ENCODE measurements at regions not wholly inside any gene's neighbourhood (a gene's known extent, or its start where the extent isn't known, plus 50 kb on each side); places are given as distances from the start of the nearest gene placed in this dataset.

DNA sequence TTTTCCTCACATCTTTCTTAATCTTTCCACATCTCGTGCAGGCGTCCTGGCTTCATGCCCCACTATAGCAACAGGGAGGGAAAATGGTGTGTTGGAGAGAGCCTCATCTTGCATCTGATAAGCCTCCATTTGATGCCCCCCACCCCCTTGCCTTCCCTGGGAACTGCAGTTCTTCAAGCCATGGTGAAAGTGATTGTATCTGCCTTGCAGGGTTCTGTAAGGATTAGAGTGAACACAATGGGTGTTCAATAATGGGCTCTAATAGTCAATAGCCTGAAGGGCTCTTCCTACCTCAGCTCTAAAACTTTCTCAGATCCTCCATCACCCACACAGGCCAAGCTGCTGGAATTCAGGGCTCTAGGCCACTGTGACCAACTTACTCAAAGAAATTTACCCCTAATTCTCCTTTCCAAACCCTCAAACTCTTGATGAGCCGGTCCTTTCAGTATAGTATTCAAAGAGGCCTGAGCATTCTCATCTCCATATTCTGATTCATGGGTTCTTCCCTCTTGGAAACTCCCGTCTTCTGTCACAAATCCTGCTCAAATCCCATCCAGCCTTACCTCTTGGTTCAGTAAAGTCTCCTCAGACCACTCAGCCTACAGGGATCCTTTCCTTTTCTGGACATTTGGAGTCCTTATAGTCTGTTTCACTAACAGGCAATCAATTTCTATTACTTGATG, 128.3 kb upstream of the TRIM2 start:
- no peak overlapping the region for H3K27ac ChIP-seq
- no peak for DNase-seq (ENCODE audit: low read depth, low spot score)

DNA sequence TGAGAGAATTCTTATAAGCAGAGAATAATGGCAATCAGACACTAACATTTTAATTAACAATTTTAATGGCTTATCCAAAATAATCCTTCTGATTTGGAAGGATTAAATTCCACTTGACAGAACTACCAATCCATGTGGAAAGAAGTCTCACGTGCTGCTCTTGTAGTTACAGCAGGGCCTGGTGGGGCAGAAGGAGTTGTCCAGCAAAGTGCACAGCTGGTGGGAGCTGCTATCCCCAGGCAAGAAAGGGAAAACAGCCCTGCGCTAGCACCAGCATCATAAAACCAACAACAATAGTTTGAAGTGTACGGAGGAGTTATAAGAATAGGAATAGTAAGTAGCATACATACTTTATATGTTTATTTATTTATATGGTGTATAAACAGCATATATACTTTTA, 127.4 kb upstream of the TRIM2 start:
- DNase-seq (ENCODE audit: low read depth, low spot score): no peak
- H3K27ac ChIP-seq: no peak overlapping the region

DNA sequence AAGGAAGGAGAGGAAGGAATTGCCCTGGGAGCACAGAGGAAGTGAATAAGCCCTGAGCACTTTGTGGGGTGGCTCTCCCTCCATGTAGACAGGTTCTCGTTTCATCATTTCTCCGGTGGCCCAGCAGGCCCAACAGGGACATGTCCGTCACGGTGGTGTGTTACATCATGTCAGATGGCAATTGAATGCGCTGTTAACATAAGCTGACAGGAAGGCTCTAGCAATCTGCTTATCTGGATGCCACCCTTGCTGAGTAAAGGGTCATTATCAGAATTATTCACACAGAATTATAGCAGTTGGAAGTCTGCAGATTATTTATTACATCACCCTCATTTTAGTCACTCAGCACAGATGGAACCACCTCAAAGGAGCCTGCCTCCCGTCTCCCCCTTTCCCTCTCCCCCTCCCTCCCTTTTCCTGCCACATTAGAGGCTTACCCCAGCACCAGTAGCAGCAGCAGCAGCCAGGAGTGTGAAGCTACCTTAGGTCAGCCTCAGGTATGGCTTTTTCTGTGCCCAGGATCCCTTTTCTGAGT, 124.3 kb upstream of the TRIM2 start:
- DNase-seq (ENCODE audit: low read depth, low spot score): no peak
- no peak overlapping the region for H3K27ac ChIP-seq

DNA sequence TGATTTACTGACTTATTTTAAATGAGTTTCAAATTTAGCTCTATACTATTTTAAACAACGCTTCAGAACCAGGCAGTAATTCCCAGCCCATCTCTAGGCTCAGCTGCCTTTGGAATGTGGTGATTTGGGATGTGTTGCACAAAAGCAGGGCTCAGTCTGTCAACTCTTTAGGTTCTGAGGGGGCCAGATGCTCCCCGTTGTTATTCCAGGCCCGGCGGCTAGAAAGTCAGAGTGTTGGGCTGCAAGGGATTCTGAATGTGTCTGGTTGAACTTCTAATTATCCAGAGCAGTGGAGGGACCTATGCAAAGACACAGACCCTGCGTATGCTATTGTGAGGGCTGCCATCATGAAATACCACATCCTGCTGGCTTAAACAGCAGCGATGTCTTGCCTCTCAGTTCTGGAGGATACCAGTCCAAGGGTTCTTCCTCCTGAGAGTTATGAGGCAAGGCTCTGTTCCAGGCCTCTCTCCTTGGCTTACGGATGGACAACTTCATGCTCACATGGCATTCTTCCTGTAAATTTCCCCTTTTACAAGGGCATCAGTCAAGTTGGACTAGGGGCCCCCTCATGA, 123.2 kb upstream of the TRIM2 start:
- no peak overlapping the region for H3K27ac ChIP-seq
- DNase-seq (ENCODE audit: low read depth, low spot score): no peak

DNA sequence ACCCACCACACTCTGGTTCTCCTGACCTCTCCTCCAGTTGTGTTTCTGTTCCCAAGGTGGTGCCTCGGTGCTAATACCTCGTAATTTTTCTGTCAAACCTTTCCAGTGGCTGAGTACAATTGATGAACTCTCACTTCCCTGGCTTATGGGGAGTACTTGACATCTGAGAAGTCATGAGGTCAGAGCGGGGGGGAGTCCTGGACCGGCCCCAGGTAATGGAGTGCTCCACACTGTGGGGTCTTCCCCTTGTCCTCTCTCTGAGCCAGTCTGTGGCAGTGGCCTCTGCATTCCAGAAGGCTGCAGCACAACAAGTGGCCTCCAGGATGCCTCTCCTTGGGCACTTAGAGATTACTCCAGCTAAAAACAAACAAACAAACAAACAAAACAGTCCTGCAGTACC, 122.5 kb upstream of the TRIM2 start:
- H3K27ac ChIP-seq: no peak overlapping the region
- no peak for DNase-seq (ENCODE audit: low read depth, low spot score)

DNA sequence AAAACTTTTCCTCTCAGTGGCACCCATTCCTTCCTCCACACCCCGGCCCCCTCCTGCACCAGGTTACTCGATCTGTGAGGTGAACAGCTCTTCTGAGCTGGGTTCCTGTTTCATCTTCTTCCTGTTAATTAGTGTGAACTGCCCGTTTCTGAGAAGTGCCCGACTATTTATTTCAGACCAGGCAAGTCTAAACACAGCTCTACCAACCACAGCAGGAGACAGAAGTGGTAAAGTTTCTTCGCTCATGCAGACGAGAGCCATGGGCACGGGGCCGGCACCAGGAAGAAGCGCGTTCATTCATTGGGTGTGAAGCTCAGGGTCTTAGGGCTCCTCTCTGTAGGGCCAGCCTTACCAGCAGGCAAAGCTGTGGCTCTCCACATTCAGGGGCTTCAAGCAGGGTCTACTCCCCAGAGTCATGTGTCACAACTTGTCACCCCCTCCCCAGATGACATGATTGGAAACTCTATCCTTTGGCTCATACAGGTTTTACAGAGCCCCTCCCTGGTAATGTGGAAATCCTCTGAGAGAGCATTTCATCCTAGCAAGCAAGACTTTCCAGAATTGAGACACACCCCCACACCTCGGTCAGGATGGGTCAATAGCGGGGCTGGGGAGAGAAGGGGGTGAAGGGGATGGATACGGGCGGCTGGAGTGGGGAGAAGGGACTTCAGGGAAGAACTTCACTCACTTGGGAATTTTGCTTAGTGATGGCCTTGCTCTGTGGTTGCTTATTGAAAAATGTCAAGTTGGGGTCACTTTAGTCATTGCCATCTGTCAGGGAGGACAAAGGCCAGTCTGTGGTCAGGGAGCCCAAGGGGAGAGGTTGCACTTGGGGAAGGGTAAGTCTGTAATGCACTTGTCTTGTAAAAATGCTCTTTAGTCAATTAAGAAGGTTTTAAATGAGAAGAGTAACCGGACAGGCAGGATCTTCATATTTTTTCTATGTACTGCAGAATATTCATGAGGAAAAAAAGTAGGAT, 121.6 kb upstream of the TRIM2 start:
- H3K27ac ChIP-seq: peak overlapping the region; percentile 37

DNA sequence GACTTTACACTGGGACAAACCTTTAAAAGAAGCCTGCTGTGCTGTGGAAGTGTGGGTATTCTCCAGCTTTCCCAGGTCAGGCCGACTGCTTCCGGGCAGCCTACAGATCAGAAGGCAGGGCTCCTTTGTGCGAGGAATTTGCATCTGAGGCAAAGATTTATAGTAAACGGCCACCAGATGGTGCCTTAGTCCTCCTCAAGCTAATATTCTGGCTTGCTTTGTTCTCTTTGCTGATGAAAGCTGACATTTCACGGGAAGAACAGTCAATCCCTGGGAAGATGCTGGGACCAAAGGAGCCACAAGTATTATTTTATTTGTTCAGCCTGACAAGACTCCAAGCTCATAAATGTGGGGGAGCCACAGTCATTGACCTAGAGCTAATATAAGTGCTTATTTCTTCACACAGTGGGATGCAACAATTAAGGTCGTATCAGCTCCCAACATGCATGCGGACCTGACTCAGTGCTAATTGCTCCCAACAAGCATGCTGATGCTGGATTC, 120.7 kb upstream of the TRIM2 start:
- no peak for DNase-seq (ENCODE audit: low read depth, low spot score)
- peak overlapping the region; percentile 37 for H3K27ac ChIP-seq

More for the DNA sequence above, 121.6 kb upstream of the TRIM2 start:
- no peak for DNase-seq (ENCODE audit: low read depth, low spot score)

DNA sequence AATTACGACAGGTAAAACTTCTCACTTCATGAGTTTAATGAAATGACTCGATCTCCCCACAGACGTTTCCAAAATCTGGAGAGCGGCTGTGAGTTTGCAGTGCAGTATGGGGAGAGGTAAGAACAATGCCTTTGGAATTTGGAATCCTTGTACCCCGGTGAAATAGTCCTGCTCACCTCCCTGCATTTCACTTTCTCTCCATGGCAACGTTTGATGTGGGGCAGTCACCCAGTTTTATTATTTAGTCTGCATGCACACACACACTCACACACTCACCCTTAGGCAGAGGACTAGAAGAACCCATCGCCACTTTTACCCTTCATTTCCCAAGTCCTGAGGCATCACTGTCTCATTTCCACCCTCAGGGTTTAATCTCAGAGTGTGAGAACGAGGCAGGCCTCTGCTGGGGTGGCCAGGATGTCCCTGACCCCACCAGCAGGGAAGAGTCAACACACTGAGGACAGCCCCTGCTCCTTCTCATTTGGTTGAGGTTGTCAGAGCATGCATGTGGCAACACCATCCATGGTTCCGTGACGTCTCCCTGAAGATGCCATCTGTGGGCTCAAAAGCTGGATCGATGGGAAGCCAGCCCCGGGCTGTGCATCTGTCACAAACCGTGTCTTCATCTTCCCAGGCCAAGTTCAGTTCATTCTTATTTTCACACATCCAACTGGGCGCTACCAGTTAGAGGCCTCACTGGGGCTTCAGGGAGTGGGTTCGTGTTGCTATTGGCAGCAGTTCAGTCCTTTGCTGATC, 119.8 kb upstream of the TRIM2 start:
- no peak for DNase-seq (ENCODE audit: low read depth, low spot score)
- no peak overlapping the region for H3K27ac ChIP-seq

DNA sequence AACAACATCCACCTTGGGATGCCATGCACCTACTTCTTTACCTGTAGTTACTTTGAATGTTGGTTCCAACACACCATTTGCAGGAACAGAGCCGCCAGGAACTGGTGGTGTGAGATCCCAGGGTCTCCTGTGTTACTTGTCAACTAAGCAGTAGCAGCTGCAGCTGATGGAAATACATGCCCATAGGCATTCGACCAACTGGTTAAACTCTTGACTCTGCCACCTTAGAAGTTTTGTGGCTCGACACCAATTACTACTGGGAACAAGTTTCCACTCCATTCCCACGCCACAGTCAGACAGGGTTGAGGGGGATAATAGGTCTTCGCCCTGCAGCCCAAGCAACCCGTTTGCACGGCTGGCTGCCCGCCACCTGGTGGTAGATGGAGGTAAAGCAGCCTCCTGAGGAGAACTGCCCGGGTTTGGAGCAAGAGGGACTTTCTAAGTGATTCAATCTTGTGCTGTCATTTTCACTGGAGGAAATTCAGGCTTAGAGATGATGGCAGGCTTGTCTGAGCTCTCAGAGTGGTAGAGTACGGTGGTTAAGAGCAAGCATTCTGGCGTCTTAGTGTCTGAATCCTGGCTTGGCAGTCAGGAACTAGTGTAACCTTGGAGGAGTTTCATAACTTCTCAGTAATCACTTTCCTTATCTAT, 119.1 kb upstream of the TRIM2 start:
- H3K27ac ChIP-seq: no peak overlapping the region
- DNase-seq (ENCODE audit: low read depth, low spot score): no peak

DNA sequence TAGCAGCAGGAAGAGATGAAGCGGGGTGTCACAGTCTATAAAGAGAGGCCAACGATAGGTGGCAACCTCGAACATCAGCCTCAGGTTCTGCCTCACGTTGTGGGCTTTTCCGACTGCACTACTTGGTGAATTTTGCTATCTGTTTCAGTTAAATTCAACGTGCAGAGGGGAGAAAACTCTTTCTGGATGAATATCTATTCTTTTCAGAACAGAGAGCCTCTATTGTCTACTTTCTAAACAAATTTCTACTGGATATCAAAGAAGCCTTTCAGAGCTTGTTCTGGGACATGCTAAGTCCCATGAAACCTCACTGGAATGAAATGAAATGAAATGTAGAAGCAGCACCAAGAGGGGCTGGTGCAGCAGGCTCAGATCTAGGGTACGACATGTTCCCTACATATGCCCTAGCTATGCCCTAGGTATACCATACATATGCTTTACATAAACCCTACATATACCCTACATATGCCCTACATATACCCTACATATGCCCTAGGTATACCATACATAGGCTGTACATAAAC, 116.5 kb upstream of the TRIM2 start:
- no peak overlapping the region for H3K27ac ChIP-seq
- no peak for DNase-seq (ENCODE audit: low read depth, low spot score)

DNA sequence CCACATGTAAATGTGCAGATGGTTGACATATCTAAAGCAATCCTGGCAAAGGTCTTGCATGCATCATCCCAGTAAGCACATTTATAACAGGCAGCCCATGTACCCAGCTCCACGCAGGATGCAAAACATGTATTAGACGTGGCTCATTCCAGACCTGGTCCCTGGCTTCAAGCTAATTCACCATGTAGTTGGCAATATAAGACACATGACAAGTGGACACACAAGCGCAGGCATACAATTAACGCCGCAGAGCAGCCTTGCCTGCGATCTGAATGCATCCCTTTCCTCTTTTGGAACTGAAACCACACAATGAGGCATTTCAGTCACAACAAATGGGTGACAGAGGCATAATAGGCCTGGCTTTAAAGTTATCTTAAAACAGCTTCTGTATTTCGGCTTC, 114.5 kb upstream of the TRIM2 start:
- no peak for DNase-seq (ENCODE audit: low read depth, low spot score)
- H3K27ac ChIP-seq: no peak overlapping the region

DNA sequence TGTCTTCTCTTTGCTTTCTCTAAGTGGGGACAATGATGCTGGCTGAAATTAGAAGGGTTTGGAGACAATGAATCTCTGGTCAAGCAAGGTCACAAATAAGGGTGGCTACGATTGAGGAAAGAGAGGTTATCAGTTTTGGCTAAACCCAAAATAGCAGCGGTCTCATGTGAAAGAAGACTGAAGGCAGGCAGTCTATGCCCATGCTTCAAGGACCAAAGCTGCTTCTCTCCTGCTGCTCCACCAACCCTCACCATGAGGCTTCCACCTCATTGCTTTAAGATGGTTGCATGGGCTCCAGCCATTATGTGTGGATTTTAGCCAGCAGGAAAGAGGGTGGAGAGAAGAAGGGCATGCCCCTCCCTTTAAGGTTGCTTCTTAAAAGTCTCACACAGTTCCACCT, 114.1 kb upstream of the TRIM2 start:
- DNase-seq (ENCODE audit: low read depth, low spot score): no peak
- no peak overlapping the region for H3K27ac ChIP-seq

DNA sequence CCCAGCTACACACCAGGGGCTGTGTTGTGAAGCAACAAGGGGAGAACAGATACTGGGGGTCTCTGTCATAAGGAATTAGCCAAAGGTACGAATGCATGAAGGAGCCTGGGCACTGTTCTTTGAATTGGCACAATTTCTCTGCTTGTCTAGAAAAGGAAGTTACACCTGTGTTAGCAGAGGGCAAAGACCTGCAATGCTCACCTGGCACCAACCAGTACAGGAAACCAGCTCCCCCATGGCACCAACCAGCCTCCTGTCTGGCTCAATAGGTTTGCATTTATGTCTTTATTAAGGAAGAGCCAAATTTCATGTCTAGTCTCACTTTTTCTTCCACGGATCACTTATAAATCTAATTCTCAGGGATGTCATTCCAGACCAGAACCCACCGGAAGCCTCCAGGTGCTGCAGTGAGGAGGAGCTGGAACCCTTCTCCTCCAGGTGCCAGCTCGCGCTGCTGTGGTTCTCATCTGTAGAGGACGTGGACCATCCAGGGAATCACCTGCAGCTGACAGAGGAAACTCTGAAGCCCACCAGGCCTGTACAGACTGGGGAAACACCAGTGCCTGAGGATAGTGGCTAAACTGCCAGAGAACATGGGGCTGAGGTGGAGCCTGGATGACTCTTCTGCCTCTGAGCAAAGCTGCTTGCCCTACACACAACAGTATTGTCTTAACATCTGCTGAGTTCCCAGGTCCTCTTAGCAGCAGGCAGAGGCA, 113.4 kb upstream of the TRIM2 start:
- DNase-seq (ENCODE audit: low read depth, low spot score): no peak

DNA sequence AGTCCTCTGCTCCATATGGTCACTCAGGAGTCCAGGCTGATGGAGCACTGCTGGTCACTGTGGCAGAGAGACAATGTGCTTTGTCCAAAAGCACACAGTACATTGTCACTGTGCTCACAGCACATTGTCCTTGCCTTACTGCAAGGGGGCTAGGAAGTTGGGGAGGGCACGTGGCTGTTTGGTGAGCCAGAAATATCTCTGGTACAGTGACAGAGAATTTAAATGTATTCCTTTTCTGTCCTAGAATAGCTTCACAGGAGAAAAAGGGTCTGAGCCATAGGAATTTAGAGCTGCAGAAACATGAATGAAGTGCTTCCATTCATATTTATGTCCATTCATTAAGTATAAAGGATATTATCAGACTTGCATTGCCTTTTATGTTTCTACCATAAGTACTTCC, 110.8 kb upstream of the TRIM2 start:
- no peak overlapping the region for H3K27ac ChIP-seq
- DNase-seq (ENCODE audit: low read depth, low spot score): no peak

More for the DNA sequence above, 113.4 kb upstream of the TRIM2 start:
- no peak overlapping the region for H3K27ac ChIP-seq

DNA sequence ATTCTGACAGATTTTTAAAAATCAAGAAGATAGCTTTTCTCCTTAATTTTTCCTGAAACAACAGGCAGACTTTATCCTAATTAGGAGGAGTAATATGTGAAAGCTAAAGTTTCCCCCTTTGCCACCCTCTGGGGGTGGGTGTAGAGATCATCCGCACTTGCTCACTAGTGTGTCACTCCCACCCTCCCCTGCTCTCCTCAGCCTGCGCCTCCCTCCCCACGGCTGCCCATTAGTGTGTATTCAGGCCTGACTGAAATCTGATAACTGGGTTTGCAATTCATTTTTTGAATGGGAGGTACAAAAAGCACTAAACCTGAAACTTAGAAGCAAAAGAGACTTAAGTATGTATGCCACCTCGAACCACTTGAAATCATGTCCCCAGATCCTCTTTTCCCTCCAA, 110.4 kb upstream of the TRIM2 start:
- H3K27ac ChIP-seq: no peak overlapping the region
- no peak for DNase-seq (ENCODE audit: low read depth, low spot score)

DNA sequence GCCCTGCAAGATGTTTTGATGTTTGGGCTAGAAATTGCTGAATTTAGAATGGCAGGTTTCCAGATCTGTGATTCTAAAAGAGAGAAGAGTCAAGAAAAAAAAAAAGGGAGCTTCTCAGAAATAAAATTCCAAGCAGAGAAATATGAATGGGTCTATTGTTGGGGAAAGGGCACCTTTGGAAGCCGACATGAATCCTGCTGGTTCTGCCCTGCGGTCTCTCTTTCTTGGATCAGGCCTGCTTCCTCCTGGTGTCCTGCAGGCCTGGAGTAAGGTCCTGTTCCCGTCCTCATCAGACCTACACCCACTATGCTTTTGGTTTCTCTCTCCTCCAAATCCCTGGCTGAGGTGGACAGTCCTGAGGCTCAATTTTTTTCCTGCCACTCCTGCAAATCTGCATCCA, 109.8 kb upstream of the TRIM2 start:
- DNase-seq (ENCODE audit: low read depth, low spot score): no peak
- no peak overlapping the region for H3K27ac ChIP-seq

DNA sequence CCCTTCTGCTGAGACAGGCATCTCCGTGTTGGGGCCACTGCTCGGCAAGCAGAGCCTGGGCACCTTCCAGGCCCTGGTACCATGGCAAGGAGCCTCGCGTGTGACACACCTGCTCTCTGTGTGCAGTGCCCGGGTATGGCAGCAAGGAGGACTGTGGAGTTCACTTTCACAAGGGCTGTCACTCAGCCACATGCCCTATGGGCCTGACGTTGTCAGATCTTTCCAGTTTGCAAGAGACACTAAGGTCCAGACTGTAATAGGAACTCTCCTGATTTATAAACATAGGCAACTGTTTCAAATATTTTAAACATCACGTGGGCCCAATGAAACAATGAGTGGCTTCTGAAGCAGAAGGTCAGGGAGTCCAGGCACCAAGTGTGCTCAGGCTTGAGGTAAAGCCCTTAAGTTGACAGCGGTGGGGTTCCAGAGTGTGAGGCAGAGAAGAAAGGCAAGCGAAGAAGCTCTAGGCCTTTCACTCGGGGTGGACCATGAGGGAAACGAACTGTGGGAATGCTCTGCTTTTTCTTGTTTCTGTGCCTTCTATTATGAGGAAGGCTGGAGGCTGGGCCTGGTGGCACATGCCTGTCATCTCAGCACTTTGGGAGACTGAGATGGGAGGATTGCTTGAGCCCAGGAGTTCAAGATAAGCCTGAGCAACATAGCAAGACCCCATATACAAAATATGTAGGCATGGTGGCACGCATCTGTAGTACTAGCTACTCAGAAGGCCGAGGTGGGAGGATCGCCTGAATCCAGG, 108.6 kb upstream of the TRIM2 start:
- no peak for DNase-seq (ENCODE audit: low read depth, low spot score)
- H3K27ac ChIP-seq: no peak overlapping the region

DNA sequence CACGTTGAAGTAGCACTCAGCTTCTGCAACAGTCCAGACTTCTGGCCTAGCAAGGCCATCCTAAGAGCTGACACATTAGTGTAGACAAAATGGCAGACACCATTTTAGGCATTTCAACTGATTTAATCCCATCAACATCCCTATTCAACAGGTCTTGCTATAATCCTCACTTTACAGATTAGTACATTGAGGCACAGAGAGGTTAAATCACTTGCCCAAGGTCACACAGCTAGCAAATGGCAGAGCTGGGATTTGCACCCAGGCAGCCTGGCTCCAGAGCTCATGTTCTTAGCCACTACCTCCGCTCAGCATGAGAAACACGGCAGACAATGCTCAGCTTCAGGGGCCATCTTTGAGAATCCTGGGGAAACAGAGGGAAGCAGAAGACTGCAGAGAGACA, 107.9 kb upstream of the TRIM2 start:
- H3K27ac ChIP-seq: no peak overlapping the region
- DNase-seq (ENCODE audit: low read depth, low spot score): no peak

Data from epithelial cell of prostate (primary cell).